Right ventricle myocardium inferior (tissue), 1 donor: ENCODE measurements at regions not wholly inside any gene's neighbourhood (a gene's known extent, or its start where the extent isn't known, plus 50 kb on each side); places are given as distances from the start of the nearest gene placed in this dataset.
A peak's percentile ranks its signal among the peaks of the same experiment; 100 is the strongest.
"Not testable (repeated sequence)": the region's sequence is repeated elsewhere in the genome, so short reads cannot be mapped to it uniquely, and the experiment has no call there.

Experiments
- ATAC-seq: fragments of 200-7000 bp; cut with Tn5 transposase; one replicate; pipeline ENCODE4 v1.9.1; 2020; ENCODE audit warnings: mild to moderate bottlenecking, moderate library complexity
- DNase-seq: peaks from one replicate; pipeline ENCODE4 v3.0.0; 2021; ENCODE audit errors: missing footprints
- intact Hi-C: fragments of 100-400 bp; cut with DNase I; formaldehyde crosslinking; loops from one replicate; pipeline ENCODE4 v1.11.0; 2022
- donor health status: DM: no; HTN: yes; CAD: no; lungs with severe emphysema.

DNA sequence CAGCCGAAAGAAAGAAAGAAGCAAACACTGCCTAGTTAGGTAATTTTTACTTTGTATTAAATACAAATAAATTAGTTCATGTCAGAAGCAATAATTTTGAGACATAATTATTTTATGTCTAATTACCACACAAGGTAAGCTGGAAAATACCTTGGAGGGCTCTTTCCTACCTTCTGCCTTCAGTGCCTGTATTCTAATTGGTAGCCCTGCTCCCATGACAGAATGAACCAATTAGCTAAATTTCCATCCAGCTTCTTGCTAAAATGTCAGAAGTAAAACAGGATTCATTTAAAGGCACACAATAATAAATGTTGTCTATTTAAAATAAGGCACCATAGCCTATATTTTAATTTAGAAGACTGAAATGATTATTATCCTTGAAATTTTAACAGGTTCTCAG lies 135.4 kb upstream of the POT1 start:
- intact Hi-C loops = no loop called here
- ATAC-seq = no peak

DNA sequence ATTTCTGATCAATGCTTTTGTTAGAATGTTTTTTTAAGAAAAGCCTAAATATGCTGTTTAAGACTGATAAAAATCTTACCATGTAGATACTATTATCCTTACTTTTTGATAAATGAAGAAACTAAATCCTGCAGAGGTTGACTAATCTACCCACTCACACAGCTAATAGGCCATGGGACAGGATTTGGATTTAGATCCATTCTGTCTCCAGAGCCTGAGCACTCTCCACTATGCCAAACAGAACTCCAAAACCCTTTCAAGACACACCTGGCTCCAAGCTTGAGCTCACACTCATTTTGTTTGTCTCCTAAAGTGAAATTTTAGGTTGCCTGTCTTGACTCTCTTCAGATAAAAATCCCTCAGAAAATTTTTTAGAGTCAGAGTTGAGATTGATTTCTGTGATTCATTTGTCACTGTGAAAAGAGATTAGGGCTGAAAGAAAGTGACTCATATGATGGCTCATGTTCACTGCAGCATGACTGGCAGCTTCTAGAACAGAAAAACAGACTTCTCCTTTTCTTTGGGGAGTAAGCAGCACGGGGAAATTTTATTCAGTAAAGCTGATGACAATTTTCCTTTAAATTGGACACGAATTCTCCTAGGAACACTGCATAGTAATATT lies 132.3 kb upstream of the POT1 start:
- intact Hi-C loops = no loop called here
- DNase-seq (no peak), ATAC-seq (no peak)

More for the DNA sequence above, 135.4 kb upstream of the POT1 start:
- DNase-seq = no peak

DNA sequence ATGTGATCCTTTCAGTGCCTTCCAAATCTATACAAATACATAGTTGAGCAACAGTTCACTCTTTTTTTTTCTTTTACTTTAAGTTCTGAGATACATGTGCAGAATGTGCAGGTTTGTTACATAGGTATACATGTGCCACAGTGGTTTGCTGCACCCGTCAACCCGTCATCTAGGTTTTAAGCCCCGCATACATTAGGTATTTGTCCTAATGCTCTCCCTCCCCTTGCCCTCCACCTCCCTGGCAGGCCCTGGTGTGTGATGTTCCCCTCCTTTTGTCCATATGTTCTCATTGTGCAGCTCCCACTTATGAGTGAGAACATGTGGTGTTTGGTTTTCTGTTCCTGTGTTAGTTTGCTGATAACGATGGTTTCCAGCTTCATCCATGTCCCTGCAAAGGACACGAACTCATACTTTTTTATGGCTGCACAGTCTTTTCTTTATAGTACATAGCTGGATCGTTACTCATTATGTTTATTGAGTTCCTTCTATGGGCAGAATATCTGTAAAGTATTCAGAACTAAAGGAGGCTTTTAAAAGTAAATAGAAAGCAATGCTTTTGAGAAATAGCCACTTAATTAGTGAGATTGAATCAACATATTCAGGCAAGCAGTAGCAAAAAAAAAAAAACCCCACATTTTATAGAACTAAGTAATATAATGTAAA lies 131.6 kb upstream of the POT1 start:
- intact Hi-C loops, ATAC-seq, DNase-seq: not testable (repeated sequence)

DNA sequence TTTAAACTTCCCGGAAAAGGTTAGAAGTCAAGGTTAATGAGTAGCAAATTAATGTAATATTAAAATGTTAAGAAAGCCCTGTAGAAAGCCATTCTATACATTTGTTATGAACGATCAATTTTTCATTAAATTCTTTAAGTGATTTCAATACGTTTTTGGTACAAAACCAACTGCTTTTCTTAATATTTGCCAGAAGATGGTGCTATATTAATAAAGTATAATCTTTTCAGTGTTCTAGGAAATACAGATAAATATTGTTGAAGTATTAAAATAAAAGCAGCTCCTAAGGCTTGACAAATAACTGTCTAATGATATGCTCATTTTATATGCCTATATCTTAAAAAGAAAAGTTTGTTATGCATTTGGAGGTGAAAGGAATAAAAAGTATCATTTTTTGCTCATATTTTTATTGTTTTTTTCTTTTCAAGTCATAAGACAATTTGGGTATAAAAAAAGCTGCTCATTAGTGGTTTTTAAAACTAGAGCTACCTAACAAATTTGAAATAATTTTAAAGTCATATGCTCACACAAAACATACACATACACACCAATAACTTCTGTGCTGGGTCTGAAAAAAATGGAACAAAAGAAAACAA lies 130.3 kb upstream of the POT1 start:
- DNase-seq (no peak), ATAC-seq (no peak)
- intact Hi-C loops = loop anchor here (5.0 kb wide), 1 partner anchor 612 kb away; no protein-coding TSS in a partner anchor

DNA sequence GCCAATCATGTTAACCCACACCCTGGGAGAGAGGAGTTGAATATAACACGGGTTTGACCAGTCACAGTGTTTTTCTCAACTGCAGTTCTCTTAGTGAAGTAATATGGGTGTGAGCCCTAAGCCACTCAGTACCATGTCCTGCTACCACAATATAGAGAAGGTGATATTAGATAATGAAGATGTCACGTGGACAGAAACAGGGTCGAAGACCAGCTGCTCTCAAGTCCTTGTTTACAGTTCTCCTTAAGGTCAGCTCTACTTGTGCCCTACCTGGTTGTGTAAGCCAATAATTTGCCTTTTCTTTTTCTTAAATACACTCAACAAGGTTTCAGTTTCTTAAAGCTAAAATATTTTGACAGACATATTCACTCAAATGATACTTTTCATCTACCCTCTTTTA lies 128.3 kb upstream of the POT1 start:
- no peak for DNase-seq
- ATAC-seq = no peak
- intact Hi-C loops = loop anchor here (5.0 kb wide), 1 partner anchor 614 kb away; no protein-coding TSS in a partner anchor

DNA sequence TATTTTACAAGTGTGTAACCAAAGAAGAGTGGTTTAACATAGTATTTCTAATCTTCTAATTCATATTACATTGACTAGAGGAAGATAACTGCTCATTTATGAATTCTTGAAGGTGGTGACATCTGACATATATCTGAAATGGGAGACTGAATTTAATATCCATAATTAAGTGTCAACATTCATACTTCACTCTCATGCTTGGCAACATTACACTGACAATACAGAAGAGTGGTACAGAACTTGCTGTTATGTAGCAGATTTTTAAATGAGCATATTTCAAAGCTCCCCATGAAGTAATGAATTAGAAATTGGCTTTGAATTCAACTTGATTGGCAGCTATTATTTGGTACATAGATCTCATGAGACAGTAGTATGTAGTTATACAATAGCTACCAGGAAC lies 125.8 kb upstream of the POT1 start:
- ATAC-seq = no peak
- intact Hi-C loops = loop anchor here (5.0 kb wide), 1 partner anchor 617 kb away; no protein-coding TSS in a partner anchor
- no peak for DNase-seq

DNA sequence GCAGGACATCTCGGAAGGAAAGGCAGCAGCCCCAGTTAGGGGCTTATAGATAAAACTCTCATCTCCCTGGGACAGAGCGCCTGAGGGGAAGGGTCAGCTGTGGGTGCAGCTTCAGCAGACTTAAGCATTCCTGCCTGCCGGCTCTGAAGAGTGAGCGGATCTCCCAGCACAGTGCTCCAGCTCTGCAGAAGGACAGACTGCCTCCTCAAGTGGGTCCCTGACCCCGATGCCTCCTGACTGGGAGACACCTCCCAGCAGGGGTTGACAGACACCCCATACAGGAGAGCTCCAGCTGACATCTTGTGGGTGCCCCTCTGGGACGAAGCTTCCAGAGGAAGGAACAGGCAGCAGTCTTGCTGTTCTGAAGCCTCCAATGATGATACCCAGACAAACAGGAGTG lies 117.1 kb upstream of the POT1 start:
- ATAC-seq (no peak), DNase-seq (peak; percentile 58)

DNA sequence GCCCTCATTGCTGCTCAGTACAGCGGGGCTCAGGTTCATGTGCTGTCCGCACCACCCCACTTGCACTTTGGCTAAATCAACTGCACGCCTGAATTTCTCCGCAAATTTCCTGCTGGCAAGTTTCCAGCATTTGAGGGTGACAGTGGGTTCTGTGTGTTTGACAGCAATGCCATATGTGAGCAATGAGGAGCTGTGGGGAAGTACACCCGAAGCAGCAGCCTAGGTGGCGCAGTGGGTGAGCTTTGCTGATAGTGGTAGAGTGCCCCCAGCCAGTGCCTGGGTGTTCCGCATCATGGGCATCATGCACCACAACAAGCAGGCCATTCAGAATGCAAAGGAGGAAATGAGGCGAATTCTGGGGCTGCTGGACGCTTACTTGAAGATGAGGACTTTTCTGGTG lies 103.9 kb upstream of the POT1 start:
- intact Hi-C loops = no loop called here
- ATAC-seq = no peak
- DNase-seq = no peak

More for the DNA sequence above, 117.1 kb upstream of the POT1 start:
- intact Hi-C loops = no loop called here

DNA sequence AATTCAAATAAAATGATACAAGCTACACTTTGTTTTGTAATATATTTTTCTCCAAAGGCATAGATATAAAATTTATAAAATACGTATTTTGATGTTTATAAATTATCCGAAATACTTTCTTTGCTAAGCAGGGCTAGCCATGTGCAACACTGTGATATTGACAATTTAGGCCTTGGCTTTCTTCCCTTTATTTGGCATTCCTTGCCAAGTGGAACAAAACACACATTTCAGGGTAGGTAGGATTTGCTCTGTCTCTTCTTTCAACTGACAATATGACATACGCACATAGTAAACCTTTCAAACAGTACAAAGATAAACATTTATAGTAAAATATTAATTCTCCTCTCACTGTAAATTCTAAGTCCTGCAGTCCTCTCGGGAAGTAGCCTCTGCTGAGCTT lies 103.3 kb upstream of the POT1 start:
- intact Hi-C loops = no loop called here
- ATAC-seq (no peak), DNase-seq (no peak)

DNA sequence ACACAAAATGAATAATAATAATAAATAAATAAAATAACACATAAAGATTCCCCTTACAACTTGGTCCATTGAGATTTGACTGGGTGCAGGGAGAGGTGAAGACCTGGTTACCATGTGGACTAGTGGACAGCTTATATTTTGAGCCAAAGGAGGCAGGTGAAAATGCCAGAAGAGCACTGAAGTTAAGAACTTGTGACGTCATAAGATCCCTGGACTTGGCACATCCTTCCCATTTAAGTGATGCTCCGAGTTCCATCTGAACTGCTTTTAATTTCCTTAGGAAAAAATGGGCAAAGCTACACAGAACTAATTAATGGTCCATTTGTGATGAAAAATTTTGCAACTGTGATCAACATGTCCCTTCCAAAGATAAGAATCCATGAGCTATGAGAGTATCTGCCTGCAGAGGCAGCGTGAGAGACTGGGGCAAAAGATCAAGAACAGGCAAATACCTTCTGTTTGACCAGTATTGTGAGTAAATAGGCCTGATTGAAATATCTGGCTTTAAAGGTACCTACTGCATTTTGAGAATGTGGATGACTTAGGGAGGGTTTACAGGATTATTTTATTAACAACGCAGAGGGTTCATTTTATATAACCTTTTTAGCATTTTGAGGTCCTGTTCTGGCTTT lies 101.2 kb upstream of the POT1 start:
- DNase-seq = no peak
- ATAC-seq = no peak
- intact Hi-C loops = no loop called here

DNA sequence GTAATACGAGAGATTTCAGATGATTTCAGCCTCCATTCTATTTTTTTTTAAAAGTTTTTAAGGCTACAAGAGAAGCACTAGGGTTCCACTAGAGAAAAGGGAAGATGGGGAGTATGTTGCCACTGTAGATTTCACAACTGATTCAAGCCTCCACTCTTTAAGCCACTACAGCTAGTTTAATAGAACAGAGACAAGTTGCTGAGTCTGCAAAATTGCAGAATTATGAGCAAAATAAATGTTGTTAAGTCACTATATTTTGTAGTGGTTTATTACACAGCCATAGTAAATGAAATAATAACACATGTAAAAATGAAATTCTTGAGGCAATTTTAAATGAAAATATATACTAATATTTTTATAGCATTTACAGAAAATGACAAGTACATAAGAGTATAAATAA lies 96.0 kb upstream of the POT1 start:
- intact Hi-C loops = no loop called here
- no peak for DNase-seq
- no peak for ATAC-seq

DNA sequence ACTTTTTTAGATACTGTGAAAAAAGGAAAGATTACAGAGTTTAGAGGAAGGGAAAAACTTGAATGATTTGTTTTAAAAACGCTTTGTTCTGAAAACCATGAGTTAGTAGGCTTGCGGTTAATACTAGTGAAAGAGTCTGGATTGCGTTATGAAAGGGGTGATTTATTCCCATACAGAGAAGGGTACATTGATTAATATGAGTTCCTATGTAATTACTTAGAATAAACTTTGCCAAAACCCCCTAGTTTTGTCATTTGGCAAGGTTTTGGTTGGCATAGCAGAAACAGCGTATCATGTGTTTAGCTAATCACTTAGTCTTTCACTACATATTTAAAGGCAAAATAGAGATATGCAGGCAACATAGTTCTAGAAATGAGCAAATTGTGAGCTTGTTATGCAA lies 91.2 kb upstream of the POT1 start:
- intact Hi-C loops = no loop called here
- ATAC-seq (no peak), DNase-seq (no peak)

DNA sequence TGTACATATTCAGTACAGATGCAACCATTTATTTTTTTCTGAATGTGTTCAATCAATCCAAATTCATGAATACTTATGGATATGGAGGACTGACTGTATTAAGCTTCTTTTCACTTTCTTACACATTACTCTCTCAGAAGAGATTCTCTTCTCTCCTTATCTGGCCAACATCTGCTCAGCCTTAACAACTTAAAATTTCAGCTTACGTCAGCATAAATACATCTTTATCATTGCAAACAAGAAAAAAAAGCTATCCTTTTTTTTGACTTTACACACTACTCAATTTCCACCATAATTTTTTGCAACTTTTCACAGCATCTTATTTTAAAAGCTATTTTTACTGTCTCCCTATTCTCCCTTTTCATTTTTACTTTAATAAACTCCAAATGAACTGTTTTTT lies 80.9 kb upstream of the POT1 start:
- DNase-seq (no peak), ATAC-seq (no peak)
- intact Hi-C loops = no loop called here

DNA sequence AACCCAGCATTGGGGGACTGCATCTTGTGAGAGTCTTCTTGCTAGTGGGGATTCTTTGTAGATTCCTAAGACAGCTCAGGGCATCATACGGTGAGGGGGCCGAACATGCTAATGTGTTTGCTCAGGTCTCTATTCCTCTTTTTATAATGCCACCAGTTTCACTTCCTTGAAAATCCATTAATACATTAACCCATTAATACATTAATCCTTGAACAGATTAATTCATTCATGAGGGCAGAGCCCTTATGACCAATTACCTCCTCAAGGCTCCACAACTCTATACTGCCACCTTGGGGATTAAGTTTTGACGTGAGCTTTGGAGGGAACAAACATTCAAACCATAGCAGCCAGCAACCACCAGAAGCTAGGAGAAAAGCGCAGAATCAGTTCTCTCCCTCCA lies 67.2 kb upstream of the POT1 start:
- intact Hi-C loops = no loop called here
- DNase-seq = no peak
- no peak for ATAC-seq

DNA sequence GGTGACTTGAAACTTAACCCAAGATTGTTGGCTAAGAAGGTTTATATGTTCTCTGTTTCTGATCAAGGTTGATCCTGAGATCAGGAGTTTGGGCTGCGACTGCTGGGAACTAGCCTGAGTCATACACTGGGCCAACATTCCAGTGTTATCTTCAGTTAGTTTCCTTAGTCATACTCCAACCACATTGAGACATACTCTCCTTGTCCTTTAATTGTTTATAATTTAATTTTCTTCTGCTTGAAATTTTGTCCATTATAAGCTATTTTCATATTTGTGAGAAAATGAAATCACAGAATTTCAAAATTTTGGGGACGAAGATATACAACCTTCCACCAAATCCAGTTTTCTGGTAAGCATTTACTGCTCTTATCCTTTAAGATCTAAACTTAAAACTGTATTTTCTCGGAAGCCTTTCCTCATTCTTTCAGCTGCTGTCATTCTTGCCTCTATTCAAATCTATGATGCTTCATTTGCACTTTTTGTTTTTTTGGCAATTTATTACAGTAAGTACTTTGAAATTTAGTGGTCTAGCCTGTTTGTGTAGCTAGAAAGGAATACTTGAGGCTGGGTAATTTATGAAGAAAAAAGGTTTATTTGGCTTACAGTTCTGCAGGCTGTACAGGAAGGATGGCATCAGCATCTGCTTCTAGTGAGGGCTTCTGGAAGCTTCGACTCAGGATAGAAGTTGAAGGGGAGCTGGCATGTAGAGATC lies 63.4 kb upstream of the POT1 start:
- intact Hi-C loops = no loop called here
- no peak for DNase-seq
- ATAC-seq = no peak

DNA sequence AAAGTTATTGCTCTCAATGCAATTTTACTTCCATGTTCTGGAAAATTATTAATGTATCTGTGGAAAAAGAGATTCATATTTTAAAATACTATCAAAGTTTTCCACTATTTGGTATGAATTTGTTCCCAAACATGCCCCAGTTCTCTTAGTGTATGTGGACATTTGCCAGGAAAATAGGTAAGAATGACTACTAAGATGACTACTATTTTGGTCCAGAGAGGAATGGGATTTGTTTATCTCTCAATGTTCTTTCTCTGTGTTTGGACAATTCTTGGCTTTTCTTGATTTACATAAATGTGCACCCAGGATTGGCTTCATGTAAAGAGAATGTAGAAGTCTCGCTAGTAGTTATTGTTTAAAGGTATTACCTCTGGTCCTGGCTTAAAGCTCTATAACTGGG lies 60.3 kb upstream of the POT1 start:
- intact Hi-C loops = no loop called here
- ATAC-seq (no peak), DNase-seq (no peak)
